ENCODE measurements at regions not wholly inside any gene's neighbourhood (a gene's known extent, or its start where the extent isn't known, plus 50 kb on each side); places are given as distances from the start of the nearest gene placed in this dataset.

DNA sequence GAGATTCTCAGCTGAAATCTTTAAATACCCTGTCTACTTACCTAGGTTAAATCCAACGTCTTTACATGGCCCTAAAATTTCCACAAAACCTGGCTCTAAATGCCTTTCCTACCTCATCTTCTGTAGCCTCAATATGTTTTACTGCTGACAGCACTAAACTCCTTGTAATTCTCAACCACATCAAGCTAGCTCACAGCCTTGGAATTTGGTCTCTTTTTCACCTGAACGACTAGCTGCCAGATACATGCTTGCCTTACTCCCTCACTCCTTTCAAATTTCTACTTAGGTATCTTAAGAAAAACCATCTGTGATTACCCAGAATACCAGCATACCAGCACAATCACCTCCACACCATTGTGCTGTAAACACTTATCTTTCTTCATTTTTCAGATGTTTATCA lies 635.6 kb upstream of the PCDH10 start:
- TF ChIP-seq, protein P1, sequence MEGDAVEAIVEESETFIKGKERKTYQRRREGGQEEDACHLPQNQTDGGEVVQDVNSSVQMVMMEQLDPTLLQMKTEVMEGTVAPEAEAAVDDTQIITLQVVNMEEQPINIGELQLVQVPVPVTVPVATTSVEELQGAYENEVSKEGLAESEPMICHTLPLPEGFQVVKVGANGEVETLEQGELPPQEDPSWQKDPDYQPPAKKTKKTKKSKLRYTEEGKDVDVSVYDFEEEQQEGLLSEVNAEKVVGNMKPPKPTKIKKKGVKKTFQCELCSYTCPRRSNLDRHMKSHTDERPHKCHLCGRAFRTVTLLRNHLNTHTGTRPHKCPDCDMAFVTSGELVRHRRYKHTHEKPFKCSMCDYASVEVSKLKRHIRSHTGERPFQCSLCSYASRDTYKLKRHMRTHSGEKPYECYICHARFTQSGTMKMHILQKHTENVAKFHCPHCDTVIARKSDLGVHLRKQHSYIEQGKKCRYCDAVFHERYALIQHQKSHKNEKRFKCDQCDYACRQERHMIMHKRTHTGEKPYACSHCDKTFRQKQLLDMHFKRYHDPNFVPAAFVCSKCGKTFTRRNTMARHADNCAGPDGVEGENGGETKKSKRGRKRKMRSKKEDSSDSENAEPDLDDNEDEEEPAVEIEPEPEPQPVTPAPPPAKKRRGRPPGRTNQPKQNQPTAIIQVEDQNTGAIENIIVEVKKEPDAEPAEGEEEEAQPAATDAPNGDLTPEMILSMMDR (conservative IDR thresholded peaks at IDR 0.05; ENCODE audit: low read length), result no peak
- no peak for TF ChIP-seq EZH2phosphoT487 (IDR thresholded peaks at IDR 0.05; ENCODE audit: borderline replicate concordance)

Data from Loucy (cell line).